HG03520 (cell line): ENCODE measurements at regions not wholly inside any gene's neighbourhood (a gene's known extent, or its start where the extent isn't known, plus 50 kb on each side); places are given as distances from the start of the nearest gene placed in this dataset.
"Not testable (repeated sequence)": the region's sequence is repeated elsewhere in the genome, so short reads cannot be mapped to it uniquely, and the experiment has no call there.

Experiments used
- ATAC-seq: cut with Tn5 transposase; IDR thresholded peaks from one replicate; pipeline ENCODE4 v1.9.1; 2021; ENCODE audit warnings: mild to moderate bottlenecking, moderate library complexity; ENCODE audit not compliant: unreplicated experiment

GRCh38 chr5:172529896-172530295 lies 75.6 kb upstream of the SH3PXD2B start:
- no peak for ATAC-seq

- no peak for ATAC-seq
These were observed 74.1 kb upstream of the SH3PXD2B start for GRCh38 chr5:172528440-172528839.

GRCh38 chr5:172527559-172527958 lies 73.2 kb upstream of the SH3PXD2B start:
- no peak for ATAC-seq

- ATAC-seq: no peak
These were observed 71.7 kb upstream of the SH3PXD2B start for GRCh38 chr5:172525996-172526360.

- ATAC-seq: no peak
These were observed 71.1 kb upstream of the SH3PXD2B start for GRCh38 chr5:172525307-172525995.

GRCh38 chr5:172524573-172525021 lies 70.3 kb upstream of the SH3PXD2B start:
- no peak for ATAC-seq

- ATAC-seq: no peak
These were observed 68.9 kb upstream of the SH3PXD2B start for GRCh38 chr5:172523146-172523745.

- ATAC-seq: no peak
These were observed 67.1 kb upstream of the SH3PXD2B start for GRCh38 chr5:172521338-172521932.

- no peak for ATAC-seq
These were observed 57.6 kb upstream of the SH3PXD2B start for GRCh38 chr5:172511952-172512351.

- no peak for ATAC-seq
These were observed 55.1 kb upstream of the SH3PXD2B start for GRCh38 chr5:172509405-172509781.

- no peak for ATAC-seq
These were observed 54.4 kb upstream of the SH3PXD2B start for GRCh38 chr5:172508471-172509404.

GRCh38 chr5:172507485-172507884 lies 53.2 kb upstream of the SH3PXD2B start:
- ATAC-seq: not testable (repeated sequence)

GRCh38 chr5:172506921-172507320 lies 52.6 kb upstream of the SH3PXD2B start:
- no peak for ATAC-seq

- ATAC-seq: no peak
These were observed 51.9 kb upstream of the SH3PXD2B start for GRCh38 chr5:172506251-172506650.

GRCh38 chr5:172505845-172506244 lies 51.5 kb upstream of the SH3PXD2B start:
- no peak for ATAC-seq

GRCh38 chr5:172505403-172505759 lies 51.1 kb upstream of the SH3PXD2B start:
- ATAC-seq: no peak

GRCh38 chr5:172504701-172505402 lies 50.5 kb upstream of the SH3PXD2B start:
- no peak for ATAC-seq

- no peak for ATAC-seq
These were observed 49.8 kb upstream of the SH3PXD2B start for GRCh38 chr5:172503925-172504700.
